ENCODE measurements at regions not wholly inside any gene's neighbourhood (a gene's known extent, or its start where the extent isn't known, plus 50 kb on each side); places are given as distances from the start of the nearest gene placed in this dataset.

GRCh38 chr2:199707593-199708185 is 143.3 kb downstream of the FTCDNL1 start:
- no peak for DNase-seq

GRCh38 chr2:199705538-199705937 is 145.5 kb downstream of the FTCDNL1 start:
- DNase-seq: no peak

- DNase-seq: no peak
Measured at GRCh38 chr2:199704358-199705238, 146.4 kb downstream of the FTCDNL1 start.

- no peak for DNase-seq
Measured at GRCh38 chr2:199703199-199703598, 147.8 kb downstream of the FTCDNL1 start.

- DNase-seq: no peak
Measured at GRCh38 chr2:199697469-199697868, 153.5 kb downstream of the FTCDNL1 start.

- DNase-seq: no peak
Measured at GRCh38 chr2:199696048-199696447, 154.9 kb downstream of the FTCDNL1 start.

GRCh38 chr2:199693861-199694260 is 157.1 kb downstream of the FTCDNL1 start:
- DNase-seq: no peak

GRCh38 chr2:199692489-199692888 is 158.5 kb downstream of the FTCDNL1 start:
- DNase-seq: no peak

- no peak for DNase-seq
Measured at GRCh38 chr2:199690225-199690624, 160.8 kb downstream of the FTCDNL1 start.

- DNase-seq: no peak
Measured at GRCh38 chr2:199685669-199686068, 165.3 kb downstream of the FTCDNL1 start.

- no peak for DNase-seq
Measured at GRCh38 chr2:199684832-199685231, 166.2 kb downstream of the FTCDNL1 start.

GRCh38 chr2:199684168-199684567 is 166.8 kb downstream of the FTCDNL1 start:
- no peak for DNase-seq

- DNase-seq: no peak
Measured at GRCh38 chr2:199682001-199682400, 169.0 kb downstream of the FTCDNL1 start.

- DNase-seq: no peak
Measured at GRCh38 chr2:199680482-199680881, 170.5 kb downstream of the FTCDNL1 start.

- DNase-seq: no peak
Measured at GRCh38 chr2:199679883-199680282, 171.1 kb downstream of the FTCDNL1 start.

GRCh38 chr2:199677881-199678280 is 173.1 kb downstream of the FTCDNL1 start:
- DNase-seq: no peak

- DNase-seq: peak; percentile 58
Measured at GRCh38 chr2:199668645-199669044, 182.3 kb downstream of the FTCDNL1 start.

GRCh38 chr2:199663157-199663556 is 187.8 kb downstream of the FTCDNL1 start:
- DNase-seq: no peak

- DNase-seq: no peak
Measured at GRCh38 chr2:199662255-199662654, 188.7 kb downstream of the FTCDNL1 start.

- no peak for DNase-seq
Measured at GRCh38 chr2:199660167-199660566, 190.8 kb downstream of the FTCDNL1 start.

- DNase-seq: no peak
Measured at GRCh38 chr2:199659207-199659606, 191.8 kb downstream of the FTCDNL1 start.

- no peak for DNase-seq
Measured at GRCh38 chr2:199646439-199646838, 188.7 kb upstream of the SATB2 start.

GRCh38 chr2:199631129-199631528 is 173.4 kb upstream of the SATB2 start:
- DNase-seq: no peak

- no peak for DNase-seq
Measured at GRCh38 chr2:199629301-199629700, 171.6 kb upstream of the SATB2 start.

All from skin of body (tissue), 1 donor.